Memory B cell (primary cell): ENCODE measurements at regions not wholly inside any gene's neighbourhood (a gene's known extent, or its start where the extent isn't known, plus 50 kb on each side); places are given as distances from the start of the nearest gene placed in this dataset.

ENCODE experiments used
- ATAC-seq: fragments of 150-1000 bp; cut with Tn5 transposase; 2 replicates; pipeline ENCODE4 v1.10.0; 2021; ENCODE audit warnings: low read depth, mild to moderate bottlenecking, moderate library complexity
- DNase-seq, 2 donors: peaks; one replicate each; pipeline ENCODE4 v3.0.0; 2022; ENCODE audit warnings: low spot score in 2 of 2
- H3K27ac Mint-ChIP-seq: one replicate; pipeline ENCODE4 v1.8.0; 2022; ENCODE audit warnings: mild to moderate bottlenecking, moderate library complexity, mixed read lengths
- H3K27me3 Mint-ChIP-seq: one replicate; pipeline ENCODE4 v1.8.0; 2022; ENCODE audit warnings: mixed read lengths
- H3K36me3 Mint-ChIP-seq: one replicate; pipeline ENCODE4 v1.8.0; 2022; ENCODE audit warnings: mild to moderate bottlenecking, mixed read lengths
- H3K4me1 Mint-ChIP-seq: one replicate; pipeline ENCODE4 v1.8.0; 2022; ENCODE audit warnings: mixed read lengths
- H3K4me3 Mint-ChIP-seq: one replicate; pipeline ENCODE4 v1.8.0; 2022; ENCODE audit warnings: mild to moderate bottlenecking, moderate library complexity, mixed read lengths
- H3K9me3 Mint-ChIP-seq: one replicate; pipeline ENCODE4 v1.8.0; 2022; ENCODE audit warnings: mixed read lengths

- no peaks in the 10 kb centered on the region for H3K36me3 Mint-ChIP-seq
- no peaks in the 10 kb centered on the region for H3K4me1 Mint-ChIP-seq
- ATAC-seq (no peak), DNase-seq (no peak)
- H3K27ac Mint-ChIP-seq = no peak overlapping the region
- H3K4me3 Mint-ChIP-seq = no peak overlapping the region
- H3K27me3 Mint-ChIP-seq = peaks cover 8% of the 10 kb centered on the region
- peaks cover 2% of the 10 kb centered on the region for H3K9me3 Mint-ChIP-seq
These were observed 106.1 kb upstream of the HDAC4 start for GRCh38 chr2:239506961-239507360.

- Mint-ChIP-seq H3K4me3 (no peak overlapping the region), H3K27ac (no peak overlapping the region), H3K36me3 (no peaks in the 10 kb centered on the region), H3K9me3 (peaks cover 2% of the 10 kb centered on the region), H3K27me3 (peaks cover 11% of the 10 kb centered on the region), H3K4me1 (no peaks in the 10 kb centered on the region)
- ATAC-seq (no peak), DNase-seq (no peak)
These were observed 105.5 kb upstream of the HDAC4 start for GRCh38 chr2:239506101-239506857.

- Mint-ChIP-seq H3K4me3 (no peak overlapping the region), H3K27ac (no peak overlapping the region), H3K4me1 (no peaks in the 10 kb centered on the region), H3K27me3 (peaks cover 12% of the 10 kb centered on the region), H3K9me3 (no peaks in the 10 kb centered on the region), H3K36me3 (no peaks in the 10 kb centered on the region)
- no peak for DNase-seq
- no peak for ATAC-seq
These were observed 103.9 kb upstream of the HDAC4 start for GRCh38 chr2:239504643-239505235.

GRCh38 chr2:239502430-239503186, 101.8 kb upstream of the HDAC4 start:
- Mint-ChIP-seq H3K36me3 (no peaks in the 10 kb centered on the region), H3K4me1 (no peaks in the 10 kb centered on the region), H3K4me3 (no peak overlapping the region), H3K27ac (no peak overlapping the region), H3K27me3 (peaks cover 18% of the 10 kb centered on the region), H3K9me3 (no peaks in the 10 kb centered on the region)
- ATAC-seq = no peak
- DNase-seq = no peak

- Mint-ChIP-seq H3K9me3 (peaks cover 1% of the 10 kb centered on the region), H3K36me3 (no peaks in the 10 kb centered on the region), H3K27ac (no peak overlapping the region), H3K27me3 (peaks cover 17% of the 10 kb centered on the region), H3K4me3 (no peak overlapping the region), H3K4me1 (no peaks in the 10 kb centered on the region)
- ATAC-seq = no peak
- no peak for DNase-seq
These were observed 100.0 kb upstream of the HDAC4 start for GRCh38 chr2:239500574-239501550.

GRCh38 chr2:239499726-239500573, 99.1 kb upstream of the HDAC4 start:
- Mint-ChIP-seq H3K36me3 (no peaks in the 10 kb centered on the region), H3K9me3 (peaks cover 1% of the 10 kb centered on the region), H3K4me1 (no peaks in the 10 kb centered on the region), H3K27ac (no peak overlapping the region), H3K27me3 (peaks cover 16% of the 10 kb centered on the region), H3K4me3 (no peak overlapping the region)
- DNase-seq (no peak), ATAC-seq (no peak)

GRCh38 chr2:239498981-239499634, 98.3 kb upstream of the HDAC4 start:
- no peaks in the 10 kb centered on the region for H3K4me1 Mint-ChIP-seq
- H3K27ac Mint-ChIP-seq = no peak overlapping the region
- H3K27me3 Mint-ChIP-seq = peaks cover 20% of the 10 kb centered on the region
- ATAC-seq (no peak), DNase-seq (no peak)
- peaks cover 1% of the 10 kb centered on the region for H3K9me3 Mint-ChIP-seq
- H3K4me3 Mint-ChIP-seq = no peak overlapping the region
- no peaks in the 10 kb centered on the region for H3K36me3 Mint-ChIP-seq

GRCh38 chr2:239498576-239498975, 97.8 kb upstream of the HDAC4 start:
- Mint-ChIP-seq H3K27me3 (peaks cover 20% of the 10 kb centered on the region), H3K4me3 (no peak overlapping the region), H3K36me3 (no peaks in the 10 kb centered on the region), H3K27ac (no peak overlapping the region), H3K4me1 (no peaks in the 10 kb centered on the region), H3K9me3 (peaks cover 1% of the 10 kb centered on the region)
- no peak for ATAC-seq
- no peak for DNase-seq

GRCh38 chr2:239496700-239497099, 95.9 kb upstream of the HDAC4 start:
- no peaks in the 10 kb centered on the region for H3K36me3 Mint-ChIP-seq
- H3K27me3 Mint-ChIP-seq = peaks cover 18% of the 10 kb centered on the region
- no peak for DNase-seq
- H3K27ac Mint-ChIP-seq = no peak overlapping the region
- peaks cover 1% of the 10 kb centered on the region for H3K9me3 Mint-ChIP-seq
- no peak overlapping the region for H3K4me3 Mint-ChIP-seq
- H3K4me1 Mint-ChIP-seq = no peaks in the 10 kb centered on the region
- ATAC-seq = no peak

- DNase-seq = no peak
- H3K27ac Mint-ChIP-seq = no peak overlapping the region
- no peaks in the 10 kb centered on the region for H3K36me3 Mint-ChIP-seq
- peaks cover 16% of the 10 kb centered on the region for H3K27me3 Mint-ChIP-seq
- H3K4me1 Mint-ChIP-seq = no peaks in the 10 kb centered on the region
- no peak for ATAC-seq
- no peak overlapping the region for H3K4me3 Mint-ChIP-seq
- peaks cover 1% of the 10 kb centered on the region for H3K9me3 Mint-ChIP-seq
These were observed 95.0 kb upstream of the HDAC4 start for GRCh38 chr2:239495791-239496233.

GRCh38 chr2:239495175-239495574, 94.4 kb upstream of the HDAC4 start:
- Mint-ChIP-seq H3K36me3 (no peaks in the 10 kb centered on the region), H3K27me3 (peaks cover 18% of the 10 kb centered on the region), H3K4me1 (no peaks in the 10 kb centered on the region), H3K4me3 (no peak overlapping the region), H3K27ac (no peak overlapping the region), H3K9me3 (peaks cover 1% of the 10 kb centered on the region)
- DNase-seq (no peak), ATAC-seq (no peak)

GRCh38 chr2:239494578-239494977, 93.8 kb upstream of the HDAC4 start:
- no peak for ATAC-seq
- DNase-seq = no peak
- H3K27me3 Mint-ChIP-seq = peaks cover 21% of the 10 kb centered on the region
- H3K4me1 Mint-ChIP-seq = no peaks in the 10 kb centered on the region
- no peaks in the 10 kb centered on the region for H3K36me3 Mint-ChIP-seq
- H3K4me3 Mint-ChIP-seq = no peak overlapping the region
- peaks cover 1% of the 10 kb centered on the region for H3K9me3 Mint-ChIP-seq
- no peak overlapping the region for H3K27ac Mint-ChIP-seq
